NCI-H1694 (cell line): ENCODE measurements at regions not wholly inside any gene's neighbourhood (a gene's known extent, or its start where the extent isn't known, plus 50 kb on each side); places are given as distances from the start of the nearest gene placed in this dataset.
"Not testable (repeated sequence)": the region's sequence is repeated elsewhere in the genome, so short reads cannot be mapped to it uniquely, and the experiment has no call there.

Experiments used
- DNase-seq: peaks from one replicate; lab custom pipeline; 2025; lab: John Stamatoyannopoulos, UW

DNA sequence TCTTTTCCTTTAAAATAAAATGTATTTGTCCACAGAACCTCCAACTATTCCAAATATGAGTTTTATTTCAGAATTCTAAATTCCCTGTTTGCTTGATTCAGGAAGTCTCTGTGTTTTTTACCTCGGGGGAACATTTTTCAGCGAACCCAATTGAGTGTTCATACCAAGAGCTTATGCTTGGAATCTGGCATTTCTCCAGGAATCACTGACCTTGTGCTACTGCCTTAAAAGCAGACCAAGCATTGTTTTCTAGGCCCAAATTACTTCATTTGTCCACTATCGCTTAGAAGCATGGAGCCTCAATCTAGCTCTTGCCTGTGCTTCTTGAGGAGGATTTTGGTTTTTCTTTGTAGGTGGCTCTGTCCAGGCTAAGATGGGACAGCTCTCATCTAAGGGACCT, 59.4 kb downstream of the EBLN1 start:
- DNase-seq: no peak

DNA sequence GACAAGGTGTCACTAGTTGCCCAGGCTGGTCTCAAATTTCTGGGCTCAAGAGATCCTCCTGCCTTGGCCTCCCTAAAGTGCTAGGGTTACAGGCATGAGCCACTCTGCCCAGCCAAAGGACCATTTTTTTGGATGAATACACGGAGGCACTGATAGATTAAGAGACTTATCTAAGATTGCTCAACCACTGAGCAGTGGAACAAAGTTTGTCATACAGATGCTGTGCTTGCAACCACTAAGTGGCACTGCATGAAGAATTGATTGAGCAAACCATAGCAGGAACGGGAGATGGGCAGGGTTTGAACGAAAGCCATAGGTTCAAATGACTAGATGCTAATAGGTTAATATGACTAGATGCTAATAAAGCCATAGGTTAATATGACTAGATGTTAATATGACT, 61.1 kb downstream of the EBLN1 start:
- DNase-seq: no peak

DNA sequence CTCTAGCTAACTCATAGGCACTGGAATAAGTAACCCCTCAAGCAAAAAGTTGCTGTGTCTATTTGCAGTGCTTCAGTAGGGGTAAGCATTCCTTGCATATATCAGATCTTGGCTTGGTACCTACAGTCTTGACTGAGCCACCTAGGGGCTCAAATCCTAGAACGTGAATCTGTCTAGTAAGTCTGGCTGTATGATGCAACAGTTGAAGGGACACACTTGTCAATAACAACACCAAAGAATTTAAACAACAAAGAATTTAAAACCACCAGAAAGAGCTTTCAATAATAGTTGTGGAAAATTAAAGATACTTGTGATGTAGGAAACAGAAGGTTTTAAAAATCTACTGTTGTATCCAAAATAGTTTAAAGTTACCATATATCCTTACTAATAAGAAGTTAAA, 65.4 kb downstream of the EBLN1 start:
- DNase-seq: no peak

DNA sequence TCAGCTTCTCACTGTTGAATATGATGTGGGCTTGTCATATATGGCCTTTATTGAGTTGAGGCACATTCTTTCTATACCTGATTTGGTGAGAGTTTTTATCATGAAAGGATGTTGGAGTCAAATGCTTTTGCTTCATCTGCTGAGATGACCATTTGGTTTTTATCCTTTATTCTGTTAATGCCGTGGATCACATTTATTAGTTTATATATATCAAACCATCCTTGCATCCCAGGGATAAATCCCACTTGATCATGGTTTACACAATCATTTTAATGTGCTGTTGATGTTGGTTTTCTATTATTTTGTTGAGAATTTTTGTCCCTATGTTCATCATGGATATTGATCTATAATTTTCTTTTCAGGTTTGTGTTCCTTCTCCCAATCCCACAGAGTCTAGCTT, 67.0 kb downstream of the EBLN1 start:
- no peak for DNase-seq

DNA sequence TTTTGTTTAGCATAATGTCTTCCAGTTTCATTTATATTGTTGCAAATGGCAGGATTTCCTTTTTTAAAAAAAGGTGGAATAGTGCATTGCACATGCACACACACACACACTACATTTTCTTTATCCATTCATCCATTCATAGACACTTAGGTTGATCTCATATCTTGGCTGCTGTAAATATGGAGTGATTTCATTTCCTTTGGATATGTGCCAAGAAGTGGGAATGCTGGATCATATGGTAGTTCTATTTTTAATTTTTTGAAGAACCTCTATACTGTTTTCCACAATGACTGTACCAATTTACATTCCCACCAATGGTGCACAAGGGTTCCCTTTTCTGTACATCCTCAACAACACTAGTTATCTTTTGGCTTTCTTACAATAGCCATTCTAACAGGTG, 68.9 kb downstream of the EBLN1 start:
- DNase-seq: peak; percentile 13

DNA sequence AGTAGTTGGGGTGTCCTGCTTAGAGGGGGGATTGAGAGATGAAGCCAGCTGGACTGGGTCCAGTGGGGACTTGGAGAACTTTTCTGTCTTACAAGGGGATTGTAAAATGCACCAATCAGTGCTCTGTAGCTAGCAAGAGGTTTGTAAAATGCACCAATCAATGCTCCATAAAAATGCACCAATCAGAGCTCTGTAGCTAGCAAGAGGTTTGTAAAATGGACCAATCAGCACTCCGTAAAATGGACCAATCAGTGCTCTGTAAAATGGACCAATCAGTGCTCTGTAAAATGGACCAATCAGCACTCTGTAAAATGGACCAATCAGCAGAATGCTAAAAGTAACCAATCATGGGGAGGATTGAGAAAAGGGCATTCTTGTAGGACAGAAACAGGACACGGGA, 71.9 kb downstream of the EBLN1 start:
- not testable (repeated sequence) for DNase-seq

DNA sequence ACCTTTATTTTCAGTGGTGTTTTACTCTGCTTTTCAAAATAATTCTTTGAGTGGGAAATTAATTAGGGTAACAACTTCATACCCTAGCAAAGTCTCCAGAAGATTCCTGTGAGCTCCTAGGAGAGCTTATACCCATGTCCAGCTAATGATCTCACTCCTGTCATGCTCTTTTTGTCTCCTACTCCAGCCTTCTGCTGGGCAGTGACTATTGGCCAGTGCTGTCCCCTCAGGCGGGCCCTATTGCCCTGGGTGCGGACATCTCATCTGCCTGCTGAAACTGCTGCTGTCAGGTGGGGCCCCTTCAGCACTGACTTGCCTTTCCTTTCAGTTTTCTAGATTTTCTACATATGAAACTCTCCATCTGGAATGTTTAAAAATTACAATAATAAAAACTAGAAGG, 80.3 kb downstream of the EBLN1 start:
- DNase-seq: no peak

DNA sequence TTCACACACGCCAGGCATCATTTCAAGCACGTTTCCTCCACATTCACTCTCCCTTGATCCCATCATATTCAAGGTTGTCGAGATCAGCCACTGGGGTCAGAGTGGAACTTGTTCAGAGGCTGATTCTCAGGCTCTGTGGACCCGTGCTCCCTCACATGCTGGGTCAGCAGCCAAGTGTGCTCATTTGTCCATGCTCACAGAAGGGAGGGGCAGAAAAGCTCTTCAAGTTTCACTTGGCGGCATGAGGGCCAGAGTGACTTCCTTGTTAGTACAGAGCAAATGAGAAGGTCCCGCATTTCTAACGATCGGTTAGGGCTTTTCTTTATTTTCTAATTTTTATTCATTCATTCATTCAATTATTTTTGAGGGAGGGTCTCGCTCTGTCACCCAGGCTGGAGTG, 82.2 kb downstream of the EBLN1 start:
- no peak for DNase-seq

DNA sequence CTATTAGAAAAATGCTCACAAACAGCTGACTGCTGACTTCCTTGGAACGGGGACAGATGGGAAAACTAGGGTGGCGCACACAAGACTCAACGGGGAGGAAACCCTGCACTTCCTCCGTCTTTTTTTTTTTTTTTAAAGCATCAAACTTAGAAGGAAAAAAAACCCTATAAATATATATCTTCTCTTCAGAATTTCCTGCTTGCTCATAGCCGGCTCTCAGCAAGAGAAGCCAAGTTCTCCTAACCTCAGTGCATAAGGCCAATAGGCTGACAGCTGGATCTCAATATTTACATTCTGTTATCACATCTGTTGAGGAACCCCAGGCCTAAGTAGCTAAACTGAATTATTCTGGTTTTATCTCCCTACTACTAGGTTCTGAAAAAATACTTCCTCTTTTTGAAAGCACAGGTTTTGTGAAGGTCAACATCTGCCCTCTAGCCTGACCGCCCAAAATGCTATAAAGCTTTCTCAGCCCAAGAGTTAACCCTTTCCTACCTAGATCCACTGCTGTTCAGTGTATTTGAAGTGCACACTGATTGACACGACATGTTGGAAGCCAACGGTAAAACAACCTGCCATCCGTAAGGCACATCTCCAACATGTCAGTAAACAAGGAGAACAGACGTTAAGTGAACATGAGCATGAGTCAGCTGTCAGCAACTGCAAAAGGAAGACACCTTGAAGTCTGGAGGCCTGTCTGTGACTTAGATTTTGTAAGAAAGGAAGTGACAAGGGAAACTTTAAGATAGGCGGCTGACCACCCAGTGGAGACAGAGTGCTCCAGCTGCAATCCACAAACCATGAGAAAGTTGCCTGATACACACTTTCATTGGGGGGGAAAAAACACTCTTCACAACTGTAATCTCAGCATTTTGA, 83.8 kb downstream of the EBLN1 start:
- peak; percentile 38 for DNase-seq

DNA sequence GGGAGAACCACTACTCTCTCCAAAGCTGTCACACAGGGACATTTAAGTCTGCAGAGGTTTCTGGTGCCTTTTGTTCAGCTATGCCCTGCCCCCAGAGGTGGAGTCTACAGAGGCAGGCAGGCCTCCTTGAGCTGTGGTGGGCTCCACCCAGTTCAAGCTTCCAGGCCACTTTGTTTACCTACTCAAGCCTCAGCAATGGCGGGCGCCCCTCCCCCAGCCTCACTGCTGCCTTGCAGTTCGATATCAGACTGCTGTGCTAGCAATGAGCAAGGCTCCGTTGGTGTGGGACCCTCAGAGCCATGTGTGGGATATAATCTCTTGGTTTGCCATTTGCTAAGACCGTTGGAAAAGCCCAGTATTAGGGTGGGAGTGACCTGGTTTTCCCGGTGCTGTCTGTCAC, 87.0 kb downstream of the EBLN1 start:
- not testable (repeated sequence) for DNase-seq

DNA sequence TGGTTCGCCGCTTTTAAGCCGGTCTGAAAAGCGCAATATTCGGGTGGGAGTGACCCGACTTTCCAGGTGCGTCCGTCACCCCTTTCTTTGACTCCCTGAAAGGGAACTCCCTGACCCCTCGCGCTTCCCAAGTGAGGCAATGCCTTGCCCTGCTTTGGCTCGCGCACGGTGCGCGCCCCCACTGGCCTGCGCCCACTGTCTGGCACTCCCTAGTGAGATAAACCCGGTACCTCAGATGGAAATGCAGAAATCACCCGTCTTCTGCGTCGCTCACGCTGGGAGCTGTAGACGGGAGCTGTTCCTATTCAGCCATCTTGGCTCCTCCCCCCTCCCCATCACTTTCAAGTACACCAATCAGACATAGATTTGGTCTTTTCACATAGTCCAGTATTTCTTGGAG, 88.2 kb downstream of the EBLN1 start:
- not testable (repeated sequence) for DNase-seq

DNA sequence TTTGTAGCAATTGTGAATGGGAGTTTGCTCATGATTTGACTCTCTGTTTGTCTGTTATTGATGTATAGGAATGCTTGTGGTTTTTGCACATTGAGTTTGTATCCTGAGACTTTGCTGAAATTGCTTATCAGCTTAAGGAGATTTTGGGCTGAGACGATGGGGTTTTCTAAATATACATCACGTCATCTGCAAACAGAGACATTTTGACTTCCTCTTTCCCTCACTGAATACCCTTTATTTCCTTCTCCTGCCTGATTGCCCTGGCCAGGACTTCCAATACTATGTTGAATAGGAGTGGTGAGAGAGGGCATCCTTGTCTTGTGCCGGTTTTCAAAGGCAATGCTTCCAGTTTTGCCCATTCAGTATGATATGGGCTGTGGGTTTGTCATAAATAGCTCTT, 96.6 kb downstream of the EBLN1 start:
- not testable (repeated sequence) for DNase-seq

DNA sequence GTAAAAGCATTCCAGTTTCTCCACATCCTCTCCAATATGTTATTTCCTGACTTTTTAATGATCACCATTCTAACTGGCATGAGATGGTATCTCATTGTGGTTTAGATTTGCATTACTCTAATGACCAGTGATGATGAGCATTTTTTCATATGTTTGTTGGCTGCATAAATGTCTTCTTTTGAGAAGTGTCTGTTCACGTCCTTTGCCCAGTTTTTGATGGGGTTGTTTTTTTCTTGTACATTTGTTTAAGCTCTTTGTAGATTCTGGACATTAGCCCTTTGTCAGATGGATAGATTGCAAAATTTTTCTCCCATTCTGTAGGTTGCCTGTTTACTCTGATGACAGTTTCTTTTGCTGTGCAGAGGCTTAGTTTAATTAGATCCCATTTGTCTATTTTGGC, 97.7 kb downstream of the EBLN1 start:
- DNase-seq: not testable (repeated sequence)

DNA sequence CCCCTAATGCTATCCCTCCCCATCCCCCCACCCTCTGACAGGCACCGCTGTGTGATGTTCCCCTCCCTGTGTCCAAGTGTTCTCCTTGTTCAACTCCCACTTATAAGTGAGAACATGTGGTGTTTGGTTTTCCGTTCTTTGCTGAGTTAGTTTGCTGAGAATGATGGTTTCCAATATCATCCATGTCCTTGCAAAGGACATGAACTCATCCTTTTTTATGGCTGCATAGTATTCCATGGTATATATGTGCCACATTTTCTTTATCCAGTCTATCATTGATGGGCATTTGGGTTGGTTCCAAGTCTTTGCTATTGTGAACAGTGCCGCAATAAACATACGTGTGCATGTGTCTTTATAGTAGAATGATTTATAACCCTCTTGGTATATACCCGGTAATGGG, 98.2 kb downstream of the EBLN1 start:
- DNase-seq: not testable (repeated sequence)

DNA sequence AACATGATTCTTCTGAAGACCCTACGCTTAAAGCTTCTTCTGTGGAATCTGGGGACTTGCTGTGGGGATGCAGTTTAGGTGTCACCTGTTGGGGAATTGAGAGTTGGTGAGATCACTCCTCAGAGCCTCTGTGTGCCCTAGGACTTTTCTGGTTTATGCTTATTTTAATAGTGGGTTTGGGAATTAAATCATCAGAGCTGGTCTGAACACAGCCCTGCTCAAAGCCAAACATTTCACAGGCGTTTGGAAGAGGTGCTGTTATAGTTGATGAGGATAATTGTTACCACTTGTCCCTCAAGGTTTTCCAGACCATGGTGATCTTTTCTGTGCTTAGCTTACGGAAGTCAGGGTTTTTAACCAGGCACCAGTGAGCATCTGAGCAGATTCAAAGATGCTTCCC, 106.1 kb downstream of the EBLN1 start:
- DNase-seq: no peak

DNA sequence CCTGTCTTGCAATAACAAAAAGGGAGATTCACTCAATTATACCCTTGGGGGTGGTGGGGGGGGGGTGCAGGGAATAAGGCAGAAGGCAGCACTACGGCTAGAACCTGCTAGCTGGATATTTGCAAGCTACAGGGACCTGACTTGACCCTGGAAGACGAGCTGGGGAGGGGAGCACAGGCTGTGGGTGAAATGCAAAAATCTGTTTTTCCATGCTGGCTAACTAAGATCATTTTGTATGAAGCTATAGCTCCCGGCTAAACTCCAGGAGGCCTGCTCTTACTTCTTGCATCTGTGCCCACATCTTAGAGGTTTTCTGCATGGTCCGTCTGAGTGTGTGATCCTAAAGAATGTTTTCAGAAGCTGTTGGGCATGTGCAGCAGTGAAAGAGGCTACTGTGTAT, 106.6 kb downstream of the EBLN1 start:
- no peak for DNase-seq

DNA sequence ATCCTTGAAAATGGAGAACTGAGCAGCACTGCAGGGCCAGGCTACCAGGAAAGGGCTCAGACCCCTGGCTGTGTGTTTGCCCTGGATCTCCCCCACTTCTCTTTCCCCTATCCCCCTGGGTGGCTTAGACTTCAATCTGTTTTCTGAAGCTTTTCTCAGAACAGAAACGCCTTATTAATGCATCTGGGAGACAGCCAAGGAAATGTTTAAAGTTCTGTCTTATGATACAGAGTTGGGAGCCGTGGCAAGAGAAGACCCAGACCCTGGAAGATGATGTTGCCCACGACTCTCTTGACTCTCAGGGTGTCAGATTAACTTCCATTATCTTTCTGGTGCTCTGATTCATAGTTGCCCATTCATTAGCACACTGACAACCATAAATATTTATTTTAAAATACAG, 107.1 kb downstream of the EBLN1 start:
- DNase-seq: no peak

DNA sequence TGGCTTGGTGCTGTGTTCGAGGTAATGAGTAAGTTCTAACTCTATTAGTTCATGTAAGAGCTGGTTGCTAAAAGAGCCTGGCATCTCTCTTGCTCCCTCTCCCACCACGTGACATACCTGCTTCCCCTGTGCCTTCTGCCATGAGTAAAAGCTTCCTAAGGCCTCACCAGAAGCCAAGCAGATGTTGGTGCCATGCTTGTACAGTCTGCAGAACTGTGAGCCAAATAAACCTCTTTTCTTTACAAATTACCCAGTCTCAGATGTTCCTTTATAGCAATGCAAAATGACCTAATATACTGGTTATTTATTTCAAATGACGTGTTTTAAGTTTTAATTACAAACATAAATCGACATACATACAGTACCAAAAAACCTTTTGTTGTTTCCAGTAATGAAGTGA, 101.7 kb upstream of the DNAJC1 start:
- no peak for DNase-seq

DNA sequence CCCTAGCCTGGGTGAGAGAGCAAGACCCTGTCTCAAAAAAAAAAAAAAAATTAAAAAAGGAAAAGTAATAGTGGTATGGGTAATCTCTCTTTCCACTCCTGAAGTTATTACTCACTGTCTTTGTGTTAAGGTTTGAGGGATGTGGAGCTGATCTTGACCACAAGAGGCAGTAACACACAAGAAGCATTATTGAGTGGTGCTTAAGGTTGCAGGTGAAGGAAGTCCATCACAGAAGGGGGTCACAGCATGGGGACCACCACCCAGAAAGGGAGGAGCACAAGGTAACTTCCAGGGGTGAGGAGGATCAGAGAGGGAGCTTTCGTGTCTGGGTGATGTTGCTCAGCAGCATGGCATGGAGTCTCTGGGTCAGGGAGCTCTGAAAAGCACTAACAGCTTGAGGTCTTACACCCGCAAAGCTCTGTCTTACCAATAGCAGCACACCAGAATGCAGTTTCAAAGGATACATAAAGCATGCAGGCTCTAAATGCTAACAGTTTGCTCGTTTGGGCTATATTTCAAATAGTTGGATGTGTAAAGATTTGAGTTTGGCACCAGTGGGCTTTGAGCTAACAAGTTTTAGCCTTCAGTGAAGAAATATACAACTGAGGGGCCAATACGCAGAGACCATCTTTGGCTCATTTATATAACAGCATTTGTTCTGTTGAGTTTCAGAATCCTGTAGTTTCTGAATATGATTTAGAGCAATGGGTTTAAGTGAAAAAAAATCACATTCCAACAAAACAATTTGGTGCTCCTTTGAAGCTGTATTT, 100.4 kb upstream of the DNAJC1 start:
- no peak for DNase-seq

DNA sequence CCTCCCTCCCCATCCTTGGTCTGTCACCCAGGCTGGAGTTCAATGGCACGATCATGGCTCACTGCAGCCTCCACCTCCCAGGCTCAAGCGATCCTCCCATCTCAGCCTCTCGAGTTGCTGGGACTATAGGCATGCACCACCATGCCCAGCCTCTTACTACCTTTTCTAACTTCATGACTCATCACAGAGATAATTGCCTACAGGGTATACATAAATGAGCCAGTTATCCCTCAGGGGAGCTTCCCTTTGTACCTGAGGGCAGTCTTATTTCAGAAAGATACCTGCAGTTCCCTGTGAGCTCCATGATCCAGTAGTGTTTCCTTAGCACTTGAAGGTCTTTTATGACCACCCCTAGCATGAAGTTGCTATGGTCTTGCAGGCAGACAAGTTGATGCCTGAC, 94.2 kb upstream of the DNAJC1 start:
- no peak for DNase-seq

DNA sequence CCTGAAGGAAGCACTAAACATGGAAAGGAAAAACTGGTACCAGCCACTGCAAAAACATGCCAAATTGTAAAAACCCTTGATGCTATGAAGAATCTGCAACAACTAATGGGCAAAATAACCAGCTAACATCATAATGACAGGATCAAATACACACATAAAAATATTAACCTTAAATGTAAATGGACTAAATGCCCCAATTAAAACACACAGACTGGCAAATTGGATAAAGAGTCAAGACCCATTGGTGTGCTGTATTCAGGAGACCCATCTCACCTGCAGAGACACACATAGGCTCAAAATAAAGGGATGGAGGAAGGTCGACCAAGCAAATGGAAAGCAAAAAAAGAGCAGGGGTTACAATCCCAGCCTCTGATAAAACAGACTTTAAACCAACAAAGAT, 87.7 kb upstream of the DNAJC1 start:
- DNase-seq: not testable (repeated sequence)

DNA sequence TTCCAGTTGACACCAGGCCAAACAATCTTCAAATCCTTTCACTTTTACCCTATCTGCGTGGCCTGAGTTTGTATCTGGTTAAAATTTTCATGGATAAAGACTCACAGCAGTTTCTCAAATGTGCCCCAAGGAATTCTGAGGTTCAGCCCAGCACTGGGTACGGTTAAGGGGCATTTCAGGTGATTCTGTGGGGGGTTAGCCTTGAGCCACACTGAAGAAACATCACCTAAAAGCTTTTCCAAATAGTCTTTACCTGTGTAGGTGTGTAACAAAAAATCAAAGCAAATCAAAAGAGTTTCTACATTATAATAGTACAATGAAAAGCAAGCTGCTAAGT, 83.8 kb upstream of the DNAJC1 start:
- no peak for DNase-seq

DNA sequence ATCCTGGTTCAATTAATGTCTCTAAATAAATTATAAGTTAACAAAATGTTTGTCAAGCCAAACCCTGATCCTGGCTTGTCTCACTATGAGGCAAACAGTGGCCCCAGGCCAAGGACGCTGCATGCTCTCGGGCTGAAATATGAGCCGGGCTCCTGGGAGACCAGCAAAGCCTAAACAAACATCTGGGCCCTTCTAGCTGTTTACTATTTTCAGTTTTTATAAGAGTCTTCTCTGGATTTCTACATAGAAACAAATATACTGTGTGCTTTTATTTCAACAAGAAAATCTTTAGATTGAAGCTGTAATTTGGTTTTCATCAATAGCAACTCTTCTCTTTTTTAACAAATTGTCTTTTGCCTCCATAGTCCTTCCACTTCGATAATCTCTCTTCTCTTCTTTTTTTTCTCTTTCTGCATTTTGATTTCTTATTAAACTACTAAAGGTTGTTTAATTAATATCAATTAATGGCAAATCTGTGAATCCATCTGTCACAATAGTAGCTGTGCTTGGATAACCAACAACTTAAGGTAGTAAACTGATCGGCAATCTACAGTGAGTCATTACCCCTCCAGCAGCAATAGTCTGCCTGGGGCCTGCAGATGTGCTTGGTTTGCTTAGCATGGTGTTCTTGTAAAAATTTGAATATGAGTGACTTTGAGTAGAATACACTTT, 83.3 kb upstream of the DNAJC1 start:
- peak; percentile 59 for DNase-seq
